SK-N-SH (cell line): ENCODE measurements at regions not wholly inside any gene's neighbourhood (a gene's known extent, or its start where the extent isn't known, plus 50 kb on each side); places are given as distances from the start of the nearest gene placed in this dataset.

Source experiments
- CTCF ChIP-seq: fragments of 200-600 bp; sonication (generic); IDR thresholded peaks from 2 replicates; pipeline ENCODE4 v1.6.1; 2017; ENCODE audit warnings: antibody characterized with exemption, mild to moderate bottlenecking, moderate library complexity
- EP300 ChIP-seq, 2 experiments: IDR thresholded peaks; 2 replicates each; pipeline versions ENCODE4 v1.4.0 to v1.6.1; 2012; ENCODE audit warnings: borderline replicate concordance in 1 of 2, low read depth in 1 of 2, low read length in 1 of 2
- FOSL2 ChIP-seq: IDR thresholded peaks from 2 replicates; pipeline ENCODE4 v1.4.0; 2012; ENCODE audit warnings: low read depth, mild to moderate bottlenecking, moderate library complexity, borderline replicate concordance
- GABPA ChIP-seq: IDR thresholded peaks from 2 replicates; pipeline ENCODE4 v1.4.0; 2012; ENCODE audit warnings: low read depth, mild to moderate bottlenecking
- MEF2A ChIP-seq: IDR thresholded peaks from 2 replicates; pipeline ENCODE4 v1.4.0; 2012; ENCODE audit warnings: low read depth, borderline replicate concordance
- MXI1 ChIP-seq: IDR thresholded peaks from 2 replicates; pipeline ENCODE4 v1.6.1; 2012; ENCODE audit warnings: mild to moderate bottlenecking, low read depth, low read length, improper control_type of control experiment
- NFIC ChIP-seq: IDR thresholded peaks from 2 replicates; pipeline ENCODE4 v1.4.0; 2012; ENCODE audit warnings: borderline replicate concordance
- RAD21 ChIP-seq: IDR thresholded peaks from 2 replicates; pipeline ENCODE4 v1.6.1; 2012; ENCODE audit warnings: mild to moderate bottlenecking, low read length
- SIN3A ChIP-seq: IDR thresholded peaks from 2 replicates; pipeline ENCODE4 v1.6.1; 2012; ENCODE audit warnings: low read depth, mild to moderate bottlenecking, low read length, moderate library complexity, borderline replicate concordance
- TF ChIP-seq, protein P1 (sequence below): IDR thresholded peaks from 2 replicates; pipeline ENCODE4 v1.4.0; 2012; ENCODE audit warnings: low read depth
- TF ChIP-seq, protein P2 (sequence below): fragments of 150-350 bp; IDR thresholded peaks from 2 replicates; pipeline ENCODE4 v1.6.1; 2017; ENCODE audit warnings: antibody characterized with exemption, low read length, low read depth, borderline replicate concordance

GRCh38 chr21:17428484-17428869 lies 84.4 kb upstream of the CXADR start:
- no peak for TF ChIP-seq SIN3A
- no peak for TF ChIP-seq CTCF
- no peak for TF ChIP-seq RAD21
- TF ChIP-seq MXI1, result no peak
- no peak for TF ChIP-seq EP300 (IDR thresholded peaks at IDR 0.05; ENCODE audit: borderline replicate concordance in 1 of 2, low read depth in 1 of 2, low read length in 1 of 2)
- TF ChIP-seq, protein P1, sequence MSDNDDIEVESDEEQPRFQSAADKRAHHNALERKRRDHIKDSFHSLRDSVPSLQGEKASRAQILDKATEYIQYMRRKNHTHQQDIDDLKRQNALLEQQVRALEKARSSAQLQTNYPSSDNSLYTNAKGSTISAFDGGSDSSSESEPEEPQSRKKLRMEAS, result no peak
- no peak for TF ChIP-seq GABPA
- TF ChIP-seq NFIC, result no peak
- TF ChIP-seq, protein P2, sequence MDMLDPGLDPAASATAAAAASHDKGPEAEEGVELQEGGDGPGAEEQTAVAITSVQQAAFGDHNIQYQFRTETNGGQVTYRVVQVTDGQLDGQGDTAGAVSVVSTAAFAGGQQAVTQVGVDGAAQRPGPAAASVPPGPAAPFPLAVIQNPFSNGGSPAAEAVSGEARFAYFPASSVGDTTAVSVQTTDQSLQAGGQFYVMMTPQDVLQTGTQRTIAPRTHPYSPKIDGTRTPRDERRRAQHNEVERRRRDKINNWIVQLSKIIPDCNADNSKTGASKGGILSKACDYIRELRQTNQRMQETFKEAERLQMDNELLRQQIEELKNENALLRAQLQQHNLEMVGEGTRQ, result no peak
- no peak for TF ChIP-seq FOSL2
- TF ChIP-seq MEF2A, result no peak
